Panc1 (cell line): ENCODE measurements at regions not wholly inside any gene's neighbourhood (a gene's known extent, or its start where the extent isn't known, plus 50 kb on each side); places are given as distances from the start of the nearest gene placed in this dataset.

Experiments used
- ATAC-seq: fragments of 200-7000 bp; cut with Tn5 transposase; 2 replicates; pipeline ENCODE4 v1.9.1; 2020; ENCODE audit warnings: mild to moderate bottlenecking, moderate library complexity
- BruUV-seq: library from RNA; stranded (reverse); fragments of 400-500 nt; replicated peaks from 2 replicates; lab custom pipeline; 2021; lab: Mats Ljungman, UMichigan
- CTCF ChIA-PET: fragments of 300-600 bp; sonication (Branson Sonifier 250); formaldehyde crosslinking; loops from one replicate; lab custom pipeline; 2022; ENCODE audit warnings: antibody characterized with exemption; lab: Charles Lee
- POLR2A ChIA-PET: fragments of 300-600 bp; sonication (Branson Sonifier 250); formaldehyde crosslinking; loops from one replicate; lab custom pipeline; 2022; ENCODE audit warnings: antibody characterized with exemption; lab: Charles Lee
- DNase-seq: peaks from one replicate; pipeline ENCODE4 v3.0.0-alpha.2; 2010; ENCODE audit warnings: low read depth, low spot score
- H3K27ac ChIP-seq: 2 replicates; pipeline ENCODE4 v1.5.1; 2011; ENCODE audit warnings: mild to moderate bottlenecking, low read length, inconsistent platforms
- H3K27me3 ChIP-seq: fragments of 200-500 bp; sonication (Bioruptor generic); 2 replicates; pipeline ENCODE4 v1.6.0; 2014; ENCODE audit warnings: low read length, inconsistent platforms; ENCODE audit not compliant: control insufficient read depth, insufficient read depth
- H3K36me3 ChIP-seq: fragments of 200-500 bp; sonication (Bioruptor generic); 2 replicates; pipeline ENCODE4 v1.5.1; 2014; ENCODE audit warnings: inconsistent platforms, mild to moderate bottlenecking, low read length, moderate library complexity; ENCODE audit not compliant: control insufficient read depth, insufficient read depth
- H3K4me1 ChIP-seq: 2 replicates; pipeline ENCODE4 v1.5.1; 2011; ENCODE audit warnings: inconsistent platforms, mild to moderate bottlenecking, low read length, moderate library complexity; ENCODE audit not compliant: control insufficient read depth, insufficient read depth
- H3K4me3 ChIP-seq, 2 experiments: 2 replicates each; pipeline ENCODE4 v1.5.1; 2011 to 2012; ENCODE audit warnings: low read depth in 2 of 2, low read length in 2 of 2, mild to moderate bottlenecking in 2 of 2, inconsistent platforms in 1 of 2, moderate library complexity in 1 of 2
- H3K9me3 ChIP-seq: fragments of 200-500 bp; sonication (Bioruptor generic); 2 replicates; pipeline ENCODE4 v1.5.1; 2014; ENCODE audit warnings: low read depth, mild to moderate bottlenecking, inconsistent platforms, low read length, moderate library complexity; ENCODE audit not compliant: control insufficient read depth, insufficient read depth
- POLR2AphosphoS5 ChIP-seq: IDR thresholded peaks from 2 replicates; pipeline ENCODE4 v1.6.1; 2012; ENCODE audit warnings: mild to moderate bottlenecking, low read depth, low read length, moderate library complexity
- SIN3A ChIP-seq: IDR thresholded peaks from 2 replicates; pipeline ENCODE4 v1.6.1; 2012; ENCODE audit warnings: low read depth, mild to moderate bottlenecking, low read length, moderate library complexity, borderline replicate concordance; ENCODE audit not compliant: insufficient read depth
- TCF7L2 ChIP-seq: IDR thresholded peaks from 2 replicates; pipeline ENCODE4 v1.6.1; 2011; ENCODE audit warnings: mild to moderate bottlenecking, low read depth, low read length, inconsistent platforms
- in situ Hi-C: cut with HindIII; loops from 2 replicates; pipeline ENCODE4 v1.10.0; 2016; ENCODE audit warnings: low sequenced_read_pairs, low pct_unique_long_range_greater_than_20kb
- intact Hi-C: fragments of 100-400 bp; cut with micrococcal nuclease; formaldehyde crosslinking; loops from one replicate; pipeline ENCODE4 v1.10.0; 2022; ENCODE audit not compliant: unreplicated experiment
- TF ChIP-seq, protein P1 (sequence below): fragments of 450-650 bp; IDR thresholded peaks from 2 replicates; pipeline ENCODE4 v1.5.1; 2017; ENCODE audit warnings: mild to moderate bottlenecking
- TF ChIP-seq, protein P2 (sequence below), 2 experiments: IDR thresholded peaks; 2 replicates each; pipeline ENCODE4 v1.6.1; 2011 to 2012; ENCODE audit warnings: low read depth in 2 of 2, control low read depth in 1 of 2, low read length in 1 of 2, mild to moderate bottlenecking in 1 of 2, moderate library complexity in 1 of 2; ENCODE audit not compliant: insufficient read depth in 1 of 2

DNA sequence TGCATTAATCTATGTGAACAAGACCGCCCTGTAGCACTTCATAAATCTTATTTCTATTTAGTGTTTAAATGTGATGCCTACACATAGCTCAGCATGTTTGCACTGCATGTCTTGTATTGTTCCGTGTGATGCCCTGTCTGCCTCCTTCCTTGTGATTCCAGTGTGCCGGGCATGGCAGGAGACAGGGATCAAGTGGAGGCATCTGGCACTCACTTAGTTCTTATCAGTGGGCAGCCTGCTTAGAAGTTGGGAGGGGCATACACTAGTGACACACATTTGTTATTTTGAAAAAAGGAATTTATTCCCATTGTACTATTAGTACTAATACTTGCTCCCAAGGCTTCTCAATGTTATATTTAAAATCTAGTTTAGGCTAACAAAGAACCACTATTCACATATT is 176.4 kb downstream of the KCNA5 start:
- Histone ChIP-seq H3K36me3 (no peaks in the 10 kb centered on the region), H3K4me1 (no peaks in the 10 kb centered on the region), H3K27me3 (no peaks in the 10 kb centered on the region), H3K4me3 (no peak overlapping the region), H3K9me3 (no peaks in the 10 kb centered on the region), H3K27ac (no peak overlapping the region)
- ChIA-PET POLR2A (no interaction called here), CTCF (no interaction called here)
- ATAC-seq (no peak), DNase-seq (no peak)
- no TSS peak for BruUV-seq
- TF ChIP-seq TCF7L2, result no peak
- TF ChIP-seq, protein P1, sequence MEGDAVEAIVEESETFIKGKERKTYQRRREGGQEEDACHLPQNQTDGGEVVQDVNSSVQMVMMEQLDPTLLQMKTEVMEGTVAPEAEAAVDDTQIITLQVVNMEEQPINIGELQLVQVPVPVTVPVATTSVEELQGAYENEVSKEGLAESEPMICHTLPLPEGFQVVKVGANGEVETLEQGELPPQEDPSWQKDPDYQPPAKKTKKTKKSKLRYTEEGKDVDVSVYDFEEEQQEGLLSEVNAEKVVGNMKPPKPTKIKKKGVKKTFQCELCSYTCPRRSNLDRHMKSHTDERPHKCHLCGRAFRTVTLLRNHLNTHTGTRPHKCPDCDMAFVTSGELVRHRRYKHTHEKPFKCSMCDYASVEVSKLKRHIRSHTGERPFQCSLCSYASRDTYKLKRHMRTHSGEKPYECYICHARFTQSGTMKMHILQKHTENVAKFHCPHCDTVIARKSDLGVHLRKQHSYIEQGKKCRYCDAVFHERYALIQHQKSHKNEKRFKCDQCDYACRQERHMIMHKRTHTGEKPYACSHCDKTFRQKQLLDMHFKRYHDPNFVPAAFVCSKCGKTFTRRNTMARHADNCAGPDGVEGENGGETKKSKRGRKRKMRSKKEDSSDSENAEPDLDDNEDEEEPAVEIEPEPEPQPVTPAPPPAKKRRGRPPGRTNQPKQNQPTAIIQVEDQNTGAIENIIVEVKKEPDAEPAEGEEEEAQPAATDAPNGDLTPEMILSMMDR, result no peak
- TF ChIP-seq, protein P2, sequence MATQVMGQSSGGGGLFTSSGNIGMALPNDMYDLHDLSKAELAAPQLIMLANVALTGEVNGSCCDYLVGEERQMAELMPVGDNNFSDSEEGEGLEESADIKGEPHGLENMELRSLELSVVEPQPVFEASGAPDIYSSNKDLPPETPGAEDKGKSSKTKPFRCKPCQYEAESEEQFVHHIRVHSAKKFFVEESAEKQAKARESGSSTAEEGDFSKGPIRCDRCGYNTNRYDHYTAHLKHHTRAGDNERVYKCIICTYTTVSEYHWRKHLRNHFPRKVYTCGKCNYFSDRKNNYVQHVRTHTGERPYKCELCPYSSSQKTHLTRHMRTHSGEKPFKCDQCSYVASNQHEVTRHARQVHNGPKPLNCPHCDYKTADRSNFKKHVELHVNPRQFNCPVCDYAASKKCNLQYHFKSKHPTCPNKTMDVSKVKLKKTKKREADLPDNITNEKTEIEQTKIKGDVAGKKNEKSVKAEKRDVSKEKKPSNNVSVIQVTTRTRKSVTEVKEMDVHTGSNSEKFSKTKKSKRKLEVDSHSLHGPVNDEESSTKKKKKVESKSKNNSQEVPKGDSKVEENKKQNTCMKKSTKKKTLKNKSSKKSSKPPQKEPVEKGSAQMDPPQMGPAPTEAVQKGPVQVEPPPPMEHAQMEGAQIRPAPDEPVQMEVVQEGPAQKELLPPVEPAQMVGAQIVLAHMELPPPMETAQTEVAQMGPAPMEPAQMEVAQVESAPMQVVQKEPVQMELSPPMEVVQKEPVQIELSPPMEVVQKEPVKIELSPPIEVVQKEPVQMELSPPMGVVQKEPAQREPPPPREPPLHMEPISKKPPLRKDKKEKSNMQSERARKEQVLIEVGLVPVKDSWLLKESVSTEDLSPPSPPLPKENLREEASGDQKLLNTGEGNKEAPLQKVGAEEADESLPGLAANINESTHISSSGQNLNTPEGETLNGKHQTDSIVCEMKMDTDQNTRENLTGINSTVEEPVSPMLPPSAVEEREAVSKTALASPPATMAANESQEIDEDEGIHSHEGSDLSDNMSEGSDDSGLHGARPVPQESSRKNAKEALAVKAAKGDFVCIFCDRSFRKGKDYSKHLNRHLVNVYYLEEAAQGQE (IDR thresholded peaks at IDR 0.05; ENCODE audit: insufficient read depth in 1 of 2, low read depth in 2 of 2, low read length in 1 of 2), result no peak
- no peak for TF ChIP-seq POLR2AphosphoS5
- no peak for TF ChIP-seq SIN3A
- intact Hi-C loops (no loop called here), in situ Hi-C loops (no loop called here)

DNA sequence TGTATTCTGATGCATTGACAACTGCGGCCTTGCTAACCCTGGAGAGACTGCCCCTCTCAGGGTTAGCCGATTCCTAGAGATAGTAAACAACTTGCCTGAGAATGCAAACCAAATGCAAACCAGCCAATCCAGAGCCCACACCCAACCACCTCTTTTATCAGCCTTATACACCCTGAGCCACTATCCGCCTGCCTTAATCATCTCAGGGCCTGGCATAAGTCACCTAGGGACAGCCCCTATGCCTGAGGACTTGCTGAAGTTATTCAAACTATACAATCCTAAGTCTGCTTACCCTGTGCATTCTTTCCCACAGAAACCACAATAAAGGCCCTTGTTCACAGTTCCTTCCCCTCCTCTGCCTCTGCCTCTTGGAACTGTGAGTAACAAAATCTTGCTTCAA is 177.2 kb downstream of the KCNA5 start:
- DNase-seq, result no peak
- Histone ChIP-seq H3K27me3 (no peaks in the 10 kb centered on the region), H3K9me3 (no peaks in the 10 kb centered on the region), H3K4me3 (no peak overlapping the region), H3K36me3 (no peaks in the 10 kb centered on the region), H3K4me1 (no peaks in the 10 kb centered on the region), H3K27ac (no peak overlapping the region)
- intact Hi-C loops (no loop called here), in situ Hi-C loops (no loop called here)
- ChIA-PET CTCF (no interaction called here), POLR2A (no interaction called here)
- TF ChIP-seq POLR2AphosphoS5, result no peak
- TF ChIP-seq TCF7L2, result no peak
- TF ChIP-seq, protein P2 (IDR thresholded peaks at IDR 0.05; ENCODE audit: insufficient read depth in 1 of 2, low read depth in 2 of 2, low read length in 1 of 2), result no peak
- TF ChIP-seq, protein P1, result no peak
- no peak for TF ChIP-seq SIN3A
- BruUV-seq, result no TSS peak
- ATAC-seq, result no peak
